ENCODE measurements at regions not wholly inside any gene's neighbourhood (a gene's known extent, or its start where the extent isn't known, plus 50 kb on each side); places are given as distances from the start of the nearest gene placed in this dataset.
"Not testable (repeated sequence)": the region's sequence is repeated elsewhere in the genome, so short reads cannot be mapped to it uniquely, and the experiment has no call there.

DNA sequence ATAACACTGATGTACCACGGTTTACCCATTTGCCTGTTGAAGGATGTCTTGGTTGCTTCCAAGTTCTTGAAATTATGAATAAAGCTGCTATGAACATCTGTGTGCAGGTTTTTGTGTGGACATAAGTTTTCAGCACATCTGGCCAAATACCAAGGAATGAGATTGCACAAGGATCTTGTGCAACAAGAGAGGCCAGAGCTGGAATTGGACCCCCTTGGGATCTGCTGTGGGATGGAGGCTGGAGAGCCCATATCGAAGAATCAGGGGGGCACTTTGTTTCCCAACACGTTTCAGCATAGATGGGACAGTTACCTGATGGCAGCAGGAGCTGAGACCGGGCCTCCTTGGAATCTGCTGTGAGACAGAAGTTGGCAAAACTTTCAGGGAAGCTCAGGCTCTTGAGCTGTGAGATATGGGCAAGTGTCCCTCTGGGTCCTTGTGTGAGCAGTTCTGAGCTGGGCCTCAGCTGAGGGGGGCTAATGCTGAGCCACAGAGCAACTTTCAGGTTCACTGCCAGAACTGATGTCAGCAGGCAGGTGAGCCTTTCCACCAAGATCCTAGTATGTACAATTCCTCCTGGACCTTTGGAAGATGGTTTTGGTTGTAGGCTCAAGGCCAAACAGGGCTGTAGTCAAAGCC, 115.2 kb upstream of the RAB18 start:
- no peak for DNase-seq (ENCODE audit: low spot score)

- DNase-seq (ENCODE audit: low spot score): peak; percentile 47
Measured at GRCh38 chr10:27383595-27384542, 120.2 kb upstream of the RAB18 start.

DNA sequence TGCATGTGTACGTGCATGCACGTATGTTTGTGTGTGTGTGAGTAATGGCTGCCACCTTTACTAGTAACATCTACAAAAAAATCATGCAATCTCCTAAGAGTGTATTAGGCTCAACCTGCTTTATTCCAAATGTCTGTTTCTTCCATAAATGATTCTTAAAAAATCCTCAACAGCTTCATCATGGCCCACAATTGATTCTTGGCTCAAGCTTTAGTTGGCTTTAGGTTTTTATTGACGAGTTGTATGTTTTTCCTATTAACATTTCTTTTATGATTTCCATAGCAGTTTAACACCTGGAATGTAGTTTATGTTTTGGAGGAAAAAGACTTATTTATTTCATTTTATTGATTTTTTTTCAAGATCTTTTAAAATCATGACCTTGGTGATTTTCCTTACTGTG, 121.9 kb upstream of the RAB18 start:
- no peak for DNase-seq (ENCODE audit: low spot score)

DNA sequence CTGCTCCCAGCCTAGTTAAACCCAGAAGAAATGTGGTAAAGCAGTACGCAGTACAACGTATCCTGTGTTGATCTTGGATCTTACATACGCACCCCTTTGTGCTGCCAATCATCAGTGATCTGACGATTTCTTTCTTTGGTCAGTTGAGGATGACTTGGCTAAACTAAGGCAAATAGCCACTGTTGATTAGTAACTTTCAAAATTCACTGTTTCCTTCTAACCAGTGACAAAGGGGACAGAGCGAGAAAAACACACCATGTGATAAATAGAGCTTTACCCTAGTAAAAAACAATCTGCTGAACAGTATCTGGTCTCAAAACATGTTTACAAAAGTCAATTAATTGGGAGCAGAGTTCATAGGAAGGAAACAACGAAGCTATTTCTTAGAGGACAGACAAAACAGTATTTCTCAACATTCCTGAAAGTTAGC, 123.2 kb upstream of the RAB18 start:
- DNase-seq (ENCODE audit: low spot score): no peak

- DNase-seq (ENCODE audit: low spot score): not testable (repeated sequence)
Measured at GRCh38 chr10:27379041-27379440, 125.1 kb upstream of the RAB18 start.

- DNase-seq (ENCODE audit: low spot score): no peak
Measured at GRCh38 chr10:27373566-27374160, 130.4 kb upstream of the RAB18 start.

DNA sequence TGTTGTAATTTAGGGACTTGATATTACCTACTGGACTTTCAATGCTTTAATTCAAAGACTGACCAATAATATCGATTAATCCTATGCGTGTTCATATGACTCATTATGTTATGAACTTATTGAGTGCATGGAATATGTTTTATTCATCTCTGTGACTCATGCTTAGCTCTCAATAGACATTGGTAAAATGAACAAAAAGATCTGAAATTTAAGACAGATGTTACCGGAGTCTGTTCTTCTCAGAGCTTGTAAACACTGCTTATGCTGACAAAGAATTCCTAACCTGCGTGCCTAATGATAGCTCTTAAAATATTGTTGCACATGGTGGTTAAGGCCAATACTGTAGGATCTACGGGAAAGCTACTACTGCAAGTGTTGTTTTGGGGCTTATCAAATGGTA, 131.5 kb upstream of the ACBD5 start:
- no peak for DNase-seq (ENCODE audit: low spot score)

- DNase-seq (ENCODE audit: low spot score): not testable (repeated sequence)
Measured at GRCh38 chr10:27371375-27371774, 130.8 kb upstream of the ACBD5 start.

- DNase-seq (ENCODE audit: low spot score): no peak
Measured at GRCh38 chr10:27369880-27370279, 129.3 kb upstream of the ACBD5 start.

DNA sequence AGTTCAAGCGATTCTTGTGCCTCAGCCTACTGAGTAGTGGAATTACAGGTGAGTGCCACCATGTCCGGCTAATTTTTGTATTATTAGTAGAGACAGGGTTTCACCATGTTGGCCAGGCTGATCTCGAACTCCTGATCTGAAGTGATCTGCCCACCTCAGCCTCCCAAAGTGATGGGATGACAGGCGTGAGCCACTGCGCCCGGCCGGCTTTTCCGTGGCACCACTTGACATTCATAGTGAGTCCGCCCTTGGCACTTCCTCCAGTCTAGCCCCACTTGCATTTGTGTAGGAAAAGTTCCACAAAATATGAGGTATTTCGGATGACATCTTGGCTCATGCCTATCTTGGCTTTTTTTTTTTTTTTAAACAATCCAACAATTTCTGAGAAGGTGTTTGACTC, 128.1 kb upstream of the ACBD5 start:
- no peak for DNase-seq (ENCODE audit: low spot score)

DNA sequence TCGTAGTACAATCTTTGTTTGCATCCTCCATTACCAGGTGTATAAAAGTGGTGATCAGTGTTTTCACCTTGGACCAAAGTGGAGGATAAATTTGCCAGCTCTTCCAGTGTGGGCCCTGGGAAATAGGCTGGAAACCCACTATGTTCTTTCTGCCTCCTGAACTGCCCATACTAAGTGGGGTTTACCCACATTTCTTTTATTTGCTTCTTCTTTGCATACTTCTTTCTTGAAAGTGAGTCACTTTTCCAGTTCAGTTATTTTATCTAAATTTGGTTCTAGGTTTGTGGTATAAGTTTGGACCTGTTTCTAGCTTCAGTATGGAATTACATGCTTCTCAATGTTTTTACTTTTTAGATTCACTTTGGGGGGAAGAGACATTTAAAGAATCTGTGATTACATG, 126.2 kb upstream of the ACBD5 start:
- DNase-seq (ENCODE audit: low spot score): no peak

- DNase-seq (ENCODE audit: low spot score): no peak
Measured at GRCh38 chr10:27364028-27364427, 123.4 kb upstream of the ACBD5 start.

- DNase-seq (ENCODE audit: low spot score): peak; percentile 65
Measured at GRCh38 chr10:27360581-27361172, 120.1 kb upstream of the ACBD5 start.

DNA sequence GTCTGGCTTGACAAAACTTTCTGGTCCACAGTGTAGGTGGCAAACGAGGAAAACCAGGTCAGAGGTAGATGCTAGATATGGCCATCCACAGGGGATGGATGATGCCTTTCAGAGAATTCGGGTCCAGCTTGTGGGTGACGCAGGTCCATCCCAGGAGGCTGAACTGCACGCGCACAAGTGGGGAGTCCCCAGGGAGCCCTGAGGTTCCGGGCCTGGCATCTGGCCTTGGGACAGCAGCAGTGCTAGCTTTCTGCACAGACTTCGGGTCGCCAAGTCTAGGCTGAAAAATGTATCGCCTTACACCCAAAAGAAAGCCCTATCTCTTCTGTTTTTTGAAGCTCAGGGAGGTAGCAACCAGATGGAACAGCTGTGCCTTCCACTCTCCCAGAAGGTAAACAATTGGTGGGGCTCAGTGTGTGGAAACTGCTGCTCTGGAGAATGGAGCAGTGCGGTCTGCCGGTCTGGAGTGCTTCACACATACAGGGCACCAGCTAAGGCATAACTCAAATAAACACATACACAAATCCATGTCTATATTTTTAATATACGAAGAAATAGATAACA, 119.3 kb upstream of the ACBD5 start:
- DNase-seq (ENCODE audit: low spot score): no peak

GRCh38 chr10:27356738-27357137, 116.1 kb upstream of the ACBD5 start:
- no peak for DNase-seq (ENCODE audit: low spot score)

DNA sequence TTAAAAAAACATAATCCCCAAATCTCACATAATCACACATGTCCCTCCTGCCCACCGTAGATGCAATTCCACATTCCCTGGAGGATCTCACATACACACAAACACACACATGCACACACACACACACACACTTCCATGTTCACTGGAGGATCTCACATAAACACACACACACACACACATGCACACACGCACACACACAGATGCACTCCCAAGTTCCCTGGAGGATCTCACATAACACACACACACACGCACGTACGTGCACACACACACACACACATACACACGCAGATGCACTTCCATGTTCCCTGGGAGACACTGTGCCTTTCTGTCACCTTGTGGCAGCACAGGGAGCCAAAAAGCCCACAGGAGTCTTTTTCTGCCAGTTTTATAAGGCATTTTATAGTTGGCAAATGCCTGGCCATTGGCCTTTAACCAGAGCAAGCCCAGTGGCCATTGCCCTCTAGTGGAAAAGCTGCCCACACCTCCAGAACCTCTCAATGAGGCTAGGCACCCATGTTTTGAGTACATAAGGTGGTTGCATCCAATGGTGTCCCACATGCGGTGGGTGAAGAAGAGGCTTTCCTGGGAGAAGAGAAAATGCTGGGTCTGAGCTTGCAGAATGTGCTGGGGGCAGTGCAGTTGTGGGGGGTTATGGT, 115.4 kb upstream of the ACBD5 start:
- peak; percentile 5 for DNase-seq (ENCODE audit: low spot score)

DNA sequence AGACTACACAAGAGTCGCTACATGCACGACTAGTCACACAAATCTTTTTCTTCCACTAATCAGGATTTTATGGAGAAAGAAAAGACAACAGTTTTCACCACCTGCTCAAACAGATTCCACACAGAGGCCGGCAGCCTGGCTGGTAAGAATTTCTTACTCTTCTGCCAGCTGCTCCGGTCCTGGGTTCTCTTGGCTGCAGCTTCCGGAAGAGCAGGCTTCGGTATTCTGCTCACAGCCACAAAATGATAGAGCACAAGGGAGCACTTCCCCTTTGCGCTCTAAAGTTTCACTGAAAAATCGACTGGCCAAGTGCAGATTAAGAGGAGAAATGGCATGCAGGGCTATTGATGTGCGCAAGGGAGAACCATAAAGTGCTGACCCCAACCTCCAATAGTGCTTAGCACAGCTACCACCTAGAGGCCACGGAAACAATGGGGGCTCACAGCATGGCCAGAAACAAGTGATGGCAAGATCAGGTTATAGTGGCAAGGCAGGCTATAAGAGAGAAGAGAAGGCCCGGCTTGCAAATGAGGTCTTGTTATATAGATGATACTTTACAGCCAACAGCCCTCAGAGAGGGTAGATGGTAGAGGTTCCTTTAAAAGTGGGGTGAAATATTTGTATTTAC, 114.2 kb upstream of the ACBD5 start:
- DNase-seq (ENCODE audit: low spot score): not testable (repeated sequence)

- DNase-seq (ENCODE audit: low spot score): not testable (repeated sequence)
Measured at GRCh38 chr10:27354100-27354499, 113.5 kb upstream of the ACBD5 start.

- DNase-seq (ENCODE audit: low spot score): no peak
Measured at GRCh38 chr10:27349987-27350386, 109.4 kb upstream of the ACBD5 start.

DNA sequence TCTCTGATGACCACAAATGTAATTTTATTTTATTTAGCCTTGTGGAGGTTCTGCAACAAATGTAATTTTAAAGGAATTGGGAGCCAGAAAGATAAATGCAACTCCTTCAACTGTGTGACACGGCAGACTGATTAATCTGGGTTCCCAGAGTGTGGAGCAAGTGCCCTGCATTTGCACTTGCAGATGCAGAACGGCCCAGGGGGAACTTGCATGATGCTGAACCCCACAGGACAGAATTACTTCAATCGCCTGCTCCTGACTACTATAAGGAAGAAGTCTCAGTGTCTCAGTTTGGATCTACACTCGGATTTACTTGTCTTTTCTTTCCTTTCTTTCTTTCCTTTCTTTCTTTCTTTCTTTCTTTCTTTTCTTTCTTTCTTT, 107.2 kb upstream of the ACBD5 start:
- not testable (repeated sequence) for DNase-seq (ENCODE audit: low spot score)

DNA sequence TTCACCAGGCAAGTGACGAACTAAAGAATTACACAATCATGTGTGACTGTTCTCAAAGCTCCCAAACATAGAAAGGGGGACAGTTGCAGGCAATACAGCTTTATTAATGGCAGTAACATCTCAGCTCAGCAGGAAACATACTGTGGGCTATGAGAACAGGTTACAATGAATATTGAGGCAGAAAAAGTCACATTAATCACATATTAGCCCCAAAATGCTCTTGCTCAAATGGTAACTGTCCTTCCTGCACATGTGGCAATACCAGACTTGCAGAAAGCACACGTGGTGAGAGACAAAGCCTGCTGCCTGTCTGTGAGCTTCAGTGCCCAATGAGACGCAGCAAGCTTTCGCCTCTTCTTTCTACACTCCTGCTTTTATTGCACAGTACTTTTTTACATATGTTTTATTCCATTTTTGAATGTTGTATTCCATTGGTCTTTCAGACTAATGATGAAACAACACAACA, 104.9 kb upstream of the ACBD5 start:
- no peak for DNase-seq (ENCODE audit: low spot score)

All from A172 (cell line).